H1 (cell line): ENCODE measurements at regions not wholly inside any gene's neighbourhood (a gene's known extent, or its start where the extent isn't known, plus 50 kb on each side); places are given as distances from the start of the nearest gene placed in this dataset.

Experiments used
- CTCF ChIA-PET: fragments of 300-600 bp; sonication (Branson Sonifier 250); formaldehyde crosslinking; loops from one replicate; lab custom pipeline; 2021; ENCODE audit not compliant: partially characterized antibody; lab: Charles Lee
- POLR2A ChIA-PET: fragments of 300-600 bp; sonication (Branson Sonifier 250); formaldehyde crosslinking; loops from one replicate; lab custom pipeline; 2021; ENCODE audit warnings: inconsistent platforms; ENCODE audit not compliant: partially characterized antibody; lab: Charles Lee
- DNase-seq, 2 experiments: peaks; one replicate each; pipeline versions ENCODE4 v3.0.0 to v3.0.0-alpha.2; 2010 to 2022; ENCODE audit warnings: low spot score in 2 of 2, low read depth in 1 of 2, mixed read lengths in 1 of 2
- FAIRE-seq: peaks from 2 replicates; lab custom pipeline; 2011; peaks lifted over from hg19 to GRCh38; lab: Jason Lieb, UNC
- H2AFZ ChIP-seq: 2 replicates; pipeline ENCODE4 v1.8.1; 2012; ENCODE audit warnings: low read length, inconsistent platforms
- H2AK5ac ChIP-seq: 2 replicates; pipeline ENCODE4 v1.6.1; 2013; ENCODE audit warnings: low read depth, low read length
- H2BK120ac ChIP-seq: replicated peaks from 2 replicates; pipeline ENCODE3; 2013; ENCODE audit warnings: low read depth, low read length, inconsistent platforms
- H2BK12ac ChIP-seq: 2 replicates; pipeline ENCODE4 v1.6.1; 2013; ENCODE audit warnings: low read depth, low read length
- H2BK15ac ChIP-seq: 2 replicates; pipeline ENCODE4 v1.6.1; 2013; ENCODE audit warnings: low read length
- H2BK20ac ChIP-seq: 2 replicates; pipeline ENCODE4 v1.6.1; 2013; ENCODE audit warnings: low read length
- H2BK5ac ChIP-seq: 2 replicates; pipeline ENCODE4 v1.6.1; 2013; ENCODE audit warnings: low read depth, low read length
- H3K14ac ChIP-seq: 2 replicates; pipeline ENCODE4 v1.6.1; 2013; ENCODE audit warnings: inconsistent platforms; ENCODE audit not compliant: insufficient read length
- H3K18ac ChIP-seq: 2 replicates; pipeline ENCODE4 v1.6.1; 2013; ENCODE audit warnings: low read length; ENCODE audit errors: extremely low read depth
- H3K23ac ChIP-seq: 2 replicates; pipeline ENCODE4 v1.6.1; 2013; ENCODE audit warnings: inconsistent platforms; ENCODE audit not compliant: insufficient read length
- H3K23me2 ChIP-seq: 2 replicates; pipeline ENCODE4 v1.6.1; 2013; ENCODE audit warnings: low read depth, low read length
- H3K27ac ChIP-seq: 2 replicates; pipeline ENCODE4 v1.6.1; 2011; ENCODE audit warnings: low read depth, low read length, inconsistent platforms
- H3K27me3 ChIP-seq, 4 experiments: replicated peaks in 1 of 4; 1 replicate in 1 of 4; 2 replicates in 3 of 4; pipeline versions ENCODE4 v1.6.1 to v1.8.1; 2011 to 2013; ENCODE audit warnings: low read length in 3 of 4, mild to moderate bottlenecking in 3 of 4, inconsistent platforms in 2 of 4, mixed read lengths in 2 of 4, moderate library complexity in 1 of 4; ENCODE audit not compliant: control insufficient read depth in 3 of 4, insufficient read depth in 3 of 4; ENCODE audit errors: extremely low read depth in 1 of 4
- H3K36me3 ChIP-seq, 4 experiments: 2 replicates each; pipeline versions ENCODE4 v1.6.1 to v1.8.1; 2011 to 2013; ENCODE audit warnings: mild to moderate bottlenecking in 4 of 4, low read length in 3 of 4, moderate library complexity in 2 of 4, control low read depth in 1 of 4, inconsistent platforms in 1 of 4; ENCODE audit not compliant: insufficient read depth in 4 of 4, control insufficient read depth in 2 of 4
- H3K4ac ChIP-seq: replicated peaks from 2 replicates; pipeline ENCODE3; 2013; ENCODE audit warnings: low read length, low read depth, mixed read lengths, inconsistent platforms; ENCODE audit not compliant: insufficient read length
- H3K4me1 ChIP-seq, 4 experiments: replicated peaks in 1 of 4; 1 replicate in 1 of 4; 2 replicates in 3 of 4; pipeline versions ENCODE4 v1.6.1 to v1.8.1; 2011 to 2013; ENCODE audit warnings: low read length in 3 of 4, inconsistent platforms in 2 of 4, mixed read lengths in 1 of 4; ENCODE audit not compliant: insufficient read depth in 4 of 4, control insufficient read depth in 3 of 4
- H3K4me2 ChIP-seq, 2 experiments: 2 replicates each; pipeline versions ENCODE4 v1.6.1 to v1.8.1; 2011 to 2013; ENCODE audit warnings: low read depth in 2 of 2, low read length in 2 of 2, control low read depth in 1 of 2, inconsistent platforms in 1 of 2, mild to moderate bottlenecking in 1 of 2; ENCODE audit not compliant: insufficient read depth in 1 of 2
- H3K4me3 ChIP-seq, 4 experiments: fragments of 200-600, 300-600 bp in 1 of 4; sonication (generic), shearing (Covaris generic), sonication (Bioruptor Twin) in 1 of 4; 2 replicates each; pipeline versions ENCODE4 v1.5.1 to v1.8.1; 2011 to 2016; ENCODE audit warnings: low read length in 4 of 4, low read depth in 3 of 4, control low read depth in 2 of 4, inconsistent platforms in 2 of 4, mild to moderate bottlenecking in 2 of 4, mixed read lengths in 1 of 4, moderate library complexity in 1 of 4; ENCODE audit not compliant: insufficient read depth in 2 of 4; ENCODE audit errors: extremely low read depth in 1 of 4
- H3K56ac ChIP-seq: replicated peaks from 2 replicates; pipeline ENCODE3; 2013; ENCODE audit warnings: low read depth, mild to moderate bottlenecking, mixed read lengths, low read length, inconsistent platforms; ENCODE audit not compliant: insufficient read length
- H3K79me1 ChIP-seq: 2 replicates; pipeline ENCODE4 v1.6.1; 2013; ENCODE audit warnings: low read depth, low read length, control low read depth
- H3K79me2 ChIP-seq, 2 experiments: 2 replicates each; pipeline versions ENCODE4 v1.6.1 to v1.8.1; 2012 to 2013; ENCODE audit warnings: low read length in 2 of 2, mild to moderate bottlenecking in 2 of 2, inconsistent platforms in 1 of 2; ENCODE audit not compliant: insufficient read depth in 2 of 2, control insufficient read depth in 1 of 2
- H3K9ac ChIP-seq, 4 experiments: replicated peaks in 1 of 4; 1 replicate in 1 of 4; 2 replicates in 3 of 4; pipeline versions ENCODE4 v1.6.1 to v1.8.1; 2011 to 2013; ENCODE audit warnings: low read depth in 3 of 4, low read length in 3 of 4, control low read depth in 2 of 4, mild to moderate bottlenecking in 2 of 4, moderate library complexity in 2 of 4, inconsistent platforms in 1 of 4; ENCODE audit errors: extremely low read depth in 1 of 4
- H3K9me3 ChIP-seq, 2 experiments: 2 replicates each; pipeline versions ENCODE4 v1.6.1 to v1.8.1; 2012 to 2013; ENCODE audit warnings: mild to moderate bottlenecking in 2 of 2, moderate library complexity in 2 of 2, control low read depth in 1 of 2, inconsistent platforms in 1 of 2, low read depth in 1 of 2, low read length in 1 of 2, mixed read lengths in 1 of 2; ENCODE audit not compliant: insufficient read depth in 2 of 2
- H4K20me1 ChIP-seq, 2 experiments: replicated peaks in 1 of 2; 2 replicates each; pipeline versions ENCODE3 to v1.8.1; 2011 to 2013; ENCODE audit warnings: inconsistent platforms in 2 of 2, low read length in 2 of 2, mild to moderate bottlenecking in 1 of 2; ENCODE audit not compliant: insufficient read depth in 2 of 2, control insufficient read depth in 1 of 2
- H4K5ac ChIP-seq: 2 replicates; pipeline ENCODE4 v1.6.1; 2013; ENCODE audit warnings: low read length, low read depth, mixed read lengths, inconsistent platforms; ENCODE audit not compliant: insufficient read length
- H4K8ac ChIP-seq: 2 replicates; pipeline ENCODE4 v1.8.0; 2013; ENCODE audit warnings: mild to moderate bottlenecking, moderate library complexity, low read length, inconsistent platforms; ENCODE audit not compliant: insufficient read depth; ENCODE audit errors: extremely low read depth
- H4K91ac ChIP-seq: replicated peaks from 2 replicates; pipeline ENCODE3; 2013; ENCODE audit warnings: low read length, mixed read lengths, inconsistent platforms; ENCODE audit not compliant: insufficient read length
- CEBPB ChIP-seq: IDR thresholded peaks from 2 replicates; pipeline ENCODE4 v1.6.1; 2012; ENCODE audit warnings: low read depth, low read length
- CREB1 ChIP-seq: IDR thresholded peaks from 2 replicates; pipeline ENCODE4 v1.6.1; 2012; ENCODE audit warnings: inconsistent platforms
- JUN ChIP-seq: IDR thresholded peaks from 2 replicates; pipeline ENCODE4 v1.6.1; 2011; ENCODE audit warnings: low read depth, mild to moderate bottlenecking, improper control_type of control experiment, low read length
- NANOG ChIP-seq: IDR thresholded peaks from 2 replicates; pipeline ENCODE4 v1.6.1; 2011; ENCODE audit warnings: low read length, low read depth, mild to moderate bottlenecking, inconsistent platforms; ENCODE audit not compliant: insufficient read depth, poor library complexity, severe bottlenecking
- RNF2 ChIP-seq: fragments of 200-900, 300-1000 bp; sonication (generic); IDR thresholded peaks from 2 replicates; pipeline ENCODE4 v1.7.1; 2016; ENCODE audit warnings: borderline replicate concordance, low read depth, mild to moderate bottlenecking, antibody characterized with exemption, low read length; ENCODE audit not compliant: poor library complexity, severe bottlenecking; ENCODE audit errors: missing control alignments
- TBP ChIP-seq: IDR thresholded peaks from 2 replicates; pipeline ENCODE4 v1.6.1; 2011; ENCODE audit warnings: low read depth, low read length, improper control_type of control experiment
- WGBS, 2 experiments: shearing (Covaris generic) in 1 of 2; methylation state at CpG; one replicate each; pipeline versions ENCODE4 v1.1.6 to v1.1.7; 2013 to 2015; ENCODE audit warnings: low lambda C conversion rate in 2 of 2, mixed read lengths in 2 of 2, inconsistent platforms in 1 of 2, low coverage in 1 of 2, missing lambda C conversion rate in 1 of 2; ENCODE audit not compliant: insufficient replicate concordance in 2 of 2, insufficient coverage in 1 of 2, insufficient read length in 1 of 2; ENCODE audit errors: extremely low coverage in 1 of 2, missing lambda C conversion rate in 1 of 2; 5-methylcytosine and 5-hydroxymethylcytosine counted together
- TF ChIP-seq, protein P1 (sequence below): IDR thresholded peaks from 2 replicates; pipeline ENCODE4 v1.6.1; 2011; ENCODE audit warnings: low read length, improper control_type of control experiment
- TF ChIP-seq, protein P2 (sequence below), 3 experiments: IDR thresholded peaks; 1 replicate in 2 of 3; 2 replicates in 1 of 3; pipeline versions ENCODE4 v1.5.1 to v1.6.1; 2011; ENCODE audit warnings: low read length in 3 of 3, mild to moderate bottlenecking in 3 of 3, inconsistent platforms in 2 of 3, low read depth in 1 of 3, moderate library complexity in 1 of 3; ENCODE audit not compliant: insufficient read depth in 1 of 3; ENCODE audit errors: control extremely low read depth in 1 of 3

DNA sequence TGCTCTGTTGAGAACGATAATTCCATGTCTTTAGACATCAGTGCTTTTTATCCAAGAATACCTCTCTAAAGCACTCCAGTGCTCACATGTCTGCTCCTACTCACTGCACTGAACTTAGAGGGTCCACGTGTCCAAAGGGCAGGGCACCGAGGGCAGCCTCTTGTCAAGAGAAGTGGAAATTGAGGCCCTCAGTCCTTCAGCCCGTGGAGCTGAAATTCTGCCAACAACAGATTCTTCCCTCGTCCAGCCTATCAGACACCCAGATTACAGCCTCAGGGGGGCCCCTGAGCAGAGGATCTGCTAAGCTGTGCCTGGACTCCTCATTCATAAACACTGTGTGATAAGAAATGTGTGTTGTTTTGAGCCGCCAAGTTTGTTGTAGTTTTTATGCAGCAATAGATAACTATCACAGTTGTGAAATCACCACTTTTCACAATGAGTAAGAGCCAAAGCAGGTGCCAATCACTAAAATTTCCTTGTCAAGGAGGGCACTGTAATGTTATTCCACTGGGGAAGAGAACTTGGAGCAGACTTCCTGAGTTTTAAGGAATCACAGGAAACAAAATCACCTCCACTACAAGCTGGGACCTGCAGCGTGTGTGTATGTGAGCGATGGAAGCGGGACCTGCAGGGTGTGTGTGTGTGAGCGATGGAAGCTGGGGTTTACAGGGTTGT is 58.8 kb upstream of the IGFBPL1 start:
- CTCF ChIA-PET, result interaction anchor here (0.5 kb wide), 1 partner anchor 92 kb away, joined by 3 read pairs; no protein-coding TSS in a partner anchor

More for the DNA sequence above, 58.8 kb upstream of the IGFBPL1 start:
- H2BK12ac ChIP-seq, result peak overlapping the region; percentile 98; the same call in 1 of the 2 replicates
- H2BK20ac ChIP-seq, result peak overlapping the region; percentile 99
- H3K4me3 ChIP-seq, result no peak overlapping the region
- peak overlapping the region; percentile 98 for H2BK5ac ChIP-seq
- H2BK120ac ChIP-seq, result peak overlapping the region; percentile 99
- no peak for DNase-seq
- peak; percentile 24 for FAIRE-seq
- no peaks in the 10 kb centered on the region for H3K79me1 ChIP-seq
- TF ChIP-seq CREB1 (no peak), RNF2 (no peak), TBP (no peak), NANOG (no peak), CEBPB (no peak), JUN (no peak)
- TF ChIP-seq, protein P1, sequence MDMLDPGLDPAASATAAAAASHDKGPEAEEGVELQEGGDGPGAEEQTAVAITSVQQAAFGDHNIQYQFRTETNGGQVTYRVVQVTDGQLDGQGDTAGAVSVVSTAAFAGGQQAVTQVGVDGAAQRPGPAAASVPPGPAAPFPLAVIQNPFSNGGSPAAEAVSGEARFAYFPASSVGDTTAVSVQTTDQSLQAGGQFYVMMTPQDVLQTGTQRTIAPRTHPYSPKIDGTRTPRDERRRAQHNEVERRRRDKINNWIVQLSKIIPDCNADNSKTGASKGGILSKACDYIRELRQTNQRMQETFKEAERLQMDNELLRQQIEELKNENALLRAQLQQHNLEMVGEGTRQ, result no peak
- TF ChIP-seq, protein P2, sequence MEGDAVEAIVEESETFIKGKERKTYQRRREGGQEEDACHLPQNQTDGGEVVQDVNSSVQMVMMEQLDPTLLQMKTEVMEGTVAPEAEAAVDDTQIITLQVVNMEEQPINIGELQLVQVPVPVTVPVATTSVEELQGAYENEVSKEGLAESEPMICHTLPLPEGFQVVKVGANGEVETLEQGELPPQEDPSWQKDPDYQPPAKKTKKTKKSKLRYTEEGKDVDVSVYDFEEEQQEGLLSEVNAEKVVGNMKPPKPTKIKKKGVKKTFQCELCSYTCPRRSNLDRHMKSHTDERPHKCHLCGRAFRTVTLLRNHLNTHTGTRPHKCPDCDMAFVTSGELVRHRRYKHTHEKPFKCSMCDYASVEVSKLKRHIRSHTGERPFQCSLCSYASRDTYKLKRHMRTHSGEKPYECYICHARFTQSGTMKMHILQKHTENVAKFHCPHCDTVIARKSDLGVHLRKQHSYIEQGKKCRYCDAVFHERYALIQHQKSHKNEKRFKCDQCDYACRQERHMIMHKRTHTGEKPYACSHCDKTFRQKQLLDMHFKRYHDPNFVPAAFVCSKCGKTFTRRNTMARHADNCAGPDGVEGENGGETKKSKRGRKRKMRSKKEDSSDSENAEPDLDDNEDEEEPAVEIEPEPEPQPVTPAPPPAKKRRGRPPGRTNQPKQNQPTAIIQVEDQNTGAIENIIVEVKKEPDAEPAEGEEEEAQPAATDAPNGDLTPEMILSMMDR (IDR thresholded peaks at IDR 0.05; ENCODE audit: control extremely low read depth in 1 of 3, insufficient read depth in 1 of 3, low read depth in 1 of 3, low read length in 3 of 3), result no peak
- TF ChIP-seq, all 59 proteins: peak for 0
- 58% methylated on average over 10 of the region's 10 CpGs; no CpG with 5 or more reads in 1 of the 2 experiments for WGBS, 2 experiments
- Histone ChIP-seq H3K36me3 (no peaks in the 10 kb centered on the region), H3K56ac (no peak overlapping the region), H3K27me3 (no peaks in the 10 kb centered on the region), H3K27ac (peak overlapping the region; percentile 75; the same call in 1 of the 2 replicates), H4K8ac (peak overlapping the region; percentile 81; the same call in 1 of the 2 replicates), H3K18ac (peak overlapping the region; percentile 79), H2BK15ac (no peak overlapping the region), H3K14ac (no peak overlapping the region), H2AFZ (peak overlapping the region; percentile 61), H3K9ac (peak overlapping the region in 1 of 4 experiments; percentile 13; a peak in 2 of 7 replicates), H4K91ac (peak overlapping the region; percentile 91), H2AK5ac (no peak overlapping the region), H3K79me2 (no peaks in the 10 kb centered on the region), H3K4me2 (peak overlapping the region; percentile 28 to 35), H3K4me1 (peaks cover 11 to 24% (median 21%) of the 10 kb centered on the region in 4 experiments), H3K23ac (no peak overlapping the region), H3K23me2 (no peaks in the 10 kb centered on the region), H4K20me1 (no peaks in the 10 kb centered on the region), H3K4ac (no peak overlapping the region), H4K5ac (peak overlapping the region; percentile 86), H3K9me3 (peaks cover 0 to 2% of the 10 kb centered on the region in 2 experiments; a peak in 1 of 4 replicates)
- POLR2A ChIA-PET, result interaction anchor here (1.3 to 1.4 kb wide), 3 partner anchors 13 to 137 kb away, joined by 3 to 5 read pairs (median 3); partner anchors contain the start of gene ANKRD18A
